Lower lobe of right lung (tissue), 2 donors: ENCODE measurements at regions not wholly inside any gene's neighbourhood (a gene's known extent, or its start where the extent isn't known, plus 50 kb on each side); places are given as distances from the start of the nearest gene placed in this dataset.

ENCODE experiments used
- ATAC-seq, 2 donors: fragments of 200-7000 bp; cut with Tn5 transposase; one replicate each; pipeline ENCODE4 v1.9.1; 2020 to 2022; ENCODE audit warnings: mild to moderate bottlenecking in 2 of 2, moderate library complexity in 2 of 2
- DNase-seq: peaks from one replicate; pipeline ENCODE4 v3.0.0-alpha.2; 2020
- H3K27ac ChIP-seq: fragments of 200-600 bp; one replicate; pipeline ENCODE4 v1.8.0; 2022
- H3K27me3 ChIP-seq: fragments of 200-600 bp; one replicate; pipeline ENCODE4 v1.8.0; 2022; ENCODE audit warnings: low read depth
- H3K36me3 ChIP-seq: fragments of 200-600 bp; one replicate; pipeline ENCODE4 v1.8.0; 2022; ENCODE audit warnings: mild to moderate bottlenecking
- H3K4me1 ChIP-seq: fragments of 200-600 bp; one replicate; pipeline ENCODE4 v1.8.0; 2022
- H3K4me3 ChIP-seq: fragments of 200-600 bp; one replicate; pipeline ENCODE4 v1.8.0; 2022; ENCODE audit warnings: mild to moderate bottlenecking
- H3K9me3 ChIP-seq: fragments of 200-600 bp; one replicate; pipeline ENCODE4 v1.8.0; 2022
- CTCF ChIP-seq: fragments of 200-600 bp; IDR thresholded peaks from one replicate; pipeline ENCODE4 v1.8.0; 2022; ENCODE audit warnings: antibody characterized with exemption, mild to moderate bottlenecking
- intact Hi-C: fragments of 100-400 bp; cut with DNase I; formaldehyde crosslinking; loops from one replicate; pipeline ENCODE4 v1.11.0; 2022
- donor health status: DM: no; HTN: yes; CAD: no; lungs with severe emphysema.

GRCh38 chr1:29379443-29380073 lies 143.2 kb downstream of the PTPRU start:
- H3K9me3 ChIP-seq, result peaks cover 30% of the 10 kb centered on the region
- no peaks in the 10 kb centered on the region for H3K4me1 ChIP-seq
- no peak for DNase-seq
- ATAC-seq, result no peak
- intact Hi-C loops, result no loop called here
- peaks cover 30% of the 10 kb centered on the region for H3K27me3 ChIP-seq
- no peaks in the 10 kb centered on the region for H3K36me3 ChIP-seq
- H3K27ac ChIP-seq, result no peak overlapping the region
- H3K4me3 ChIP-seq, result no peak overlapping the region
- peak; percentile 38 for TF ChIP-seq CTCF
